Breast epithelium (tissue), 3 donors: ENCODE measurements at regions not wholly inside any gene's neighbourhood (a gene's known extent, or its start where the extent isn't known, plus 50 kb on each side); places are given as distances from the start of the nearest gene placed in this dataset.

Experiments
- POLR2A ChIP-seq: fragments of 450-650 bp; IDR thresholded peaks from one replicate; pipeline ENCODE4 v1.6.1; 2016; ENCODE audit warnings: antibody characterized with exemption, mild to moderate bottlenecking, moderate library complexity
- POLR2AphosphoS5 ChIP-seq, 3 donors: sonication (generic); formaldehyde crosslinking; IDR thresholded peaks; one replicate each; pipeline ENCODE4 v1.6.1; 2017; ENCODE audit warnings: antibody characterized with exemption in 3 of 3
- TF ChIP-seq, protein P1 (sequence below), 3 donors: fragments of 450-650 bp; IDR thresholded peaks; one replicate each; pipeline ENCODE4 v1.5.1; 2016 to 2017; ENCODE audit warnings: antibody characterized with exemption in 3 of 3, mild to moderate bottlenecking in 3 of 3, moderate library complexity in 3 of 3

DNA sequence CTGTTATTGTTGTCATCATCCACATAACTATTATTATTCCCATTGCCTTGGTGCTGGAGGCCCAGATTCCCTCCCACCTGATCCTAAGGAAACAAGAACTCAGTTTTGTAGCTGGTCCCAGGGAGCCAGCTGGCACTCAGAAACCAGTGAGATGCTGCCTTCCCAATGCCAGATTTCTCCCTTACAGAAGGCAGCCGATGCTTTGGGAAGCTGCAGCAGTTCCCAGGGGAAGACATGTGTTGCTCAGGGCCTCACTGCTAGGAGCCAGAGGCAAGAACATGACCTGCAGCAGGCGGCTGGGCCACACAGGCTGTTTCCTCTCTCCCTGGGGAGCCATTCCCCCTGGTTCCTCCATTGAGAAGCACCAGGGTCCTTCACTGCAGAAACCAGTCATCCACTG, 59.9 kb upstream of the GRIN2A start:
- TF ChIP-seq, protein P1, sequence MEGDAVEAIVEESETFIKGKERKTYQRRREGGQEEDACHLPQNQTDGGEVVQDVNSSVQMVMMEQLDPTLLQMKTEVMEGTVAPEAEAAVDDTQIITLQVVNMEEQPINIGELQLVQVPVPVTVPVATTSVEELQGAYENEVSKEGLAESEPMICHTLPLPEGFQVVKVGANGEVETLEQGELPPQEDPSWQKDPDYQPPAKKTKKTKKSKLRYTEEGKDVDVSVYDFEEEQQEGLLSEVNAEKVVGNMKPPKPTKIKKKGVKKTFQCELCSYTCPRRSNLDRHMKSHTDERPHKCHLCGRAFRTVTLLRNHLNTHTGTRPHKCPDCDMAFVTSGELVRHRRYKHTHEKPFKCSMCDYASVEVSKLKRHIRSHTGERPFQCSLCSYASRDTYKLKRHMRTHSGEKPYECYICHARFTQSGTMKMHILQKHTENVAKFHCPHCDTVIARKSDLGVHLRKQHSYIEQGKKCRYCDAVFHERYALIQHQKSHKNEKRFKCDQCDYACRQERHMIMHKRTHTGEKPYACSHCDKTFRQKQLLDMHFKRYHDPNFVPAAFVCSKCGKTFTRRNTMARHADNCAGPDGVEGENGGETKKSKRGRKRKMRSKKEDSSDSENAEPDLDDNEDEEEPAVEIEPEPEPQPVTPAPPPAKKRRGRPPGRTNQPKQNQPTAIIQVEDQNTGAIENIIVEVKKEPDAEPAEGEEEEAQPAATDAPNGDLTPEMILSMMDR (IDR thresholded peaks at IDR 0.05), result no peak
- TF ChIP-seq POLR2AphosphoS5 (IDR thresholded peaks at IDR 0.05), result no peak
- no peak for TF ChIP-seq POLR2A
